ENCODE measurements at regions not wholly inside any gene's neighbourhood (a gene's known extent, or its start where the extent isn't known, plus 50 kb on each side); places are given as distances from the start of the nearest gene placed in this dataset.

DNA sequence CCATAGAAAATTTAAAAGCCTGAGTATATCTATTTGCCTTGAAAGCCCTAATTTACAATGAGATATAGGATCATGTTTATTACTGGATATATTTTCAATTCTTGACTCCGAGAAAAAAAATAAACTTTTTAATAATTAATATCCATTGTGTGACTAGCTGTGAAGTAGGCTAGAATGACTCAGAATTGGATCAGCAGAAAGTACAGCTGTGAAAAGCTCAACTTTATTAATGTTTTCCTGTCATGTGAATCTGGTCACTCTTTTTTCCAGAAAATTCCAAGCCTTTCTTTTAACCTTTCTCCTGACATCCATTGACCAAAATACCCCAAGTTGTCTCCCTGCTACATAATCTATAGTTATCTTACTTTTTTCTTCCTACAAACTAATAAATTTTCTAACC is 171.8 kb upstream of the PACRGL start:
- TF ChIP-seq POLR2A (IDR thresholded peaks at IDR 0.05; ENCODE audit: extremely low read depth, insufficient read length) (no peak), MYC (IDR thresholded peaks at IDR 0.05; ENCODE audit: low read depth, low read length) (no peak)
- TF ChIP-seq, protein P1, sequence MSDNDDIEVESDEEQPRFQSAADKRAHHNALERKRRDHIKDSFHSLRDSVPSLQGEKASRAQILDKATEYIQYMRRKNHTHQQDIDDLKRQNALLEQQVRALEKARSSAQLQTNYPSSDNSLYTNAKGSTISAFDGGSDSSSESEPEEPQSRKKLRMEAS (IDR thresholded peaks at IDR 0.05; ENCODE audit: low read depth, low read length) = no peak
- TF ChIP-seq, protein P2, sequence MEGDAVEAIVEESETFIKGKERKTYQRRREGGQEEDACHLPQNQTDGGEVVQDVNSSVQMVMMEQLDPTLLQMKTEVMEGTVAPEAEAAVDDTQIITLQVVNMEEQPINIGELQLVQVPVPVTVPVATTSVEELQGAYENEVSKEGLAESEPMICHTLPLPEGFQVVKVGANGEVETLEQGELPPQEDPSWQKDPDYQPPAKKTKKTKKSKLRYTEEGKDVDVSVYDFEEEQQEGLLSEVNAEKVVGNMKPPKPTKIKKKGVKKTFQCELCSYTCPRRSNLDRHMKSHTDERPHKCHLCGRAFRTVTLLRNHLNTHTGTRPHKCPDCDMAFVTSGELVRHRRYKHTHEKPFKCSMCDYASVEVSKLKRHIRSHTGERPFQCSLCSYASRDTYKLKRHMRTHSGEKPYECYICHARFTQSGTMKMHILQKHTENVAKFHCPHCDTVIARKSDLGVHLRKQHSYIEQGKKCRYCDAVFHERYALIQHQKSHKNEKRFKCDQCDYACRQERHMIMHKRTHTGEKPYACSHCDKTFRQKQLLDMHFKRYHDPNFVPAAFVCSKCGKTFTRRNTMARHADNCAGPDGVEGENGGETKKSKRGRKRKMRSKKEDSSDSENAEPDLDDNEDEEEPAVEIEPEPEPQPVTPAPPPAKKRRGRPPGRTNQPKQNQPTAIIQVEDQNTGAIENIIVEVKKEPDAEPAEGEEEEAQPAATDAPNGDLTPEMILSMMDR (IDR thresholded peaks at IDR 0.05; ENCODE audit: low read depth, low read length) = no peak
- H3K4me3 ChIP-seq (ENCODE audit: low read depth, low read length) = no peak overlapping the region
- DNase-seq (ENCODE audit: low read depth) = no peak

GRCh38 chr4:20529691-20530090 is 170.6 kb upstream of the PACRGL start:
- no peak for DNase-seq (ENCODE audit: low read depth)
- TF ChIP-seq, protein P2 (IDR thresholded peaks at IDR 0.05; ENCODE audit: low read depth, low read length) = no peak
- no peak for TF ChIP-seq MYC (IDR thresholded peaks at IDR 0.05; ENCODE audit: low read depth, low read length)
- TF ChIP-seq, protein P1 (IDR thresholded peaks at IDR 0.05; ENCODE audit: low read depth, low read length) = no peak
- no peak for TF ChIP-seq POLR2A (IDR thresholded peaks at IDR 0.05; ENCODE audit: extremely low read depth, insufficient read length)
- no peak overlapping the region for H3K4me3 ChIP-seq (ENCODE audit: low read depth, low read length)

GRCh38 chr4:20532116-20532790 is 168.0 kb upstream of the PACRGL start:
- TF ChIP-seq, protein P1 (IDR thresholded peaks at IDR 0.05; ENCODE audit: low read depth, low read length) = no peak
- TF ChIP-seq MYC (IDR thresholded peaks at IDR 0.05; ENCODE audit: low read depth, low read length) (no peak), POLR2A (IDR thresholded peaks at IDR 0.05; ENCODE audit: extremely low read depth, insufficient read length) (no peak)
- TF ChIP-seq, protein P2 (IDR thresholded peaks at IDR 0.05; ENCODE audit: low read depth, low read length) = no peak
- H3K4me3 ChIP-seq (ENCODE audit: low read depth, low read length) = no peak overlapping the region
- DNase-seq (ENCODE audit: low read depth) = no peak

GRCh38 chr4:20532871-20533870 is 167.1 kb upstream of the PACRGL start:
- DNase-seq (ENCODE audit: low read depth) = no peak
- TF ChIP-seq, protein P1 (IDR thresholded peaks at IDR 0.05; ENCODE audit: low read depth, low read length) = no peak
- TF ChIP-seq, protein P2 (IDR thresholded peaks at IDR 0.05; ENCODE audit: low read depth, low read length) = no peak
- no peak for TF ChIP-seq POLR2A (IDR thresholded peaks at IDR 0.05; ENCODE audit: extremely low read depth, insufficient read length)
- no peak for TF ChIP-seq MYC (IDR thresholded peaks at IDR 0.05; ENCODE audit: low read depth, low read length)
- no peak overlapping the region for H3K4me3 ChIP-seq (ENCODE audit: low read depth, low read length)

- DNase-seq (ENCODE audit: low read depth) = no peak
- no peak overlapping the region for H3K4me3 ChIP-seq (ENCODE audit: low read depth, low read length)
- TF ChIP-seq, protein P2 (IDR thresholded peaks at IDR 0.05; ENCODE audit: low read depth, low read length) = no peak
- TF ChIP-seq, protein P1 (IDR thresholded peaks at IDR 0.05; ENCODE audit: low read depth, low read length) = no peak
- no peak for TF ChIP-seq MYC (IDR thresholded peaks at IDR 0.05; ENCODE audit: low read depth, low read length)
- TF ChIP-seq POLR2A (IDR thresholded peaks at IDR 0.05; ENCODE audit: extremely low read depth, insufficient read length) = no peak
Measured at GRCh38 chr4:20538905-20539304, 161.4 kb upstream of the PACRGL start.
